Loucy (cell line): ENCODE measurements at regions not wholly inside any gene's neighbourhood (a gene's known extent, or its start where the extent isn't known, plus 50 kb on each side); places are given as distances from the start of the nearest gene placed in this dataset.

Experiments
- EZH2phosphoT487 ChIP-seq: fragments of 200-600 bp; IDR thresholded peaks from 2 replicates; pipeline ENCODE4 v1.6.1; 2018; ENCODE audit warnings: antibody characterized with exemption, mild to moderate bottlenecking, moderate library complexity, borderline replicate concordance
- TF ChIP-seq, protein P1 (sequence below): fragments of 200-600 bp; sonication (generic); conservative IDR thresholded peaks from 2 replicates; pipeline ENCODE4 v1.5.1; 2014; ENCODE audit warnings: mild to moderate bottlenecking, antibody characterized with exemption, low read length

DNA sequence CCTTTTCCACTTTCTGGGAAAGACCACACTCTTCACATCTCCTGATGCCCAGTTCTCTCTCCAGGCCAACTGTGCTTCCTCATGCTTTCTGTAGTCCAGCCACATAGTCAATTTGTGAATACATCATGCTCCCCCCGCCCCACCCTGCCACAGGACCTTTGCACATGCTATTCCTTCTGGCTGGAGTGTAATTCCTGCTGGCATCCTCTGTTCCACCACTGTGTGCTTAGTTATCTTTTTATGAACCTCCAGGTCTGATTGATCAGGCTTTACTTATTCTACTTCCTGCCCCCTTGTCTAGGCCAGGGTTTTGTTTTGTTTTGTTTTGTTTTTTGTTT lies 372.6 kb upstream of the RIOK2 start:
- TF ChIP-seq, protein P1, sequence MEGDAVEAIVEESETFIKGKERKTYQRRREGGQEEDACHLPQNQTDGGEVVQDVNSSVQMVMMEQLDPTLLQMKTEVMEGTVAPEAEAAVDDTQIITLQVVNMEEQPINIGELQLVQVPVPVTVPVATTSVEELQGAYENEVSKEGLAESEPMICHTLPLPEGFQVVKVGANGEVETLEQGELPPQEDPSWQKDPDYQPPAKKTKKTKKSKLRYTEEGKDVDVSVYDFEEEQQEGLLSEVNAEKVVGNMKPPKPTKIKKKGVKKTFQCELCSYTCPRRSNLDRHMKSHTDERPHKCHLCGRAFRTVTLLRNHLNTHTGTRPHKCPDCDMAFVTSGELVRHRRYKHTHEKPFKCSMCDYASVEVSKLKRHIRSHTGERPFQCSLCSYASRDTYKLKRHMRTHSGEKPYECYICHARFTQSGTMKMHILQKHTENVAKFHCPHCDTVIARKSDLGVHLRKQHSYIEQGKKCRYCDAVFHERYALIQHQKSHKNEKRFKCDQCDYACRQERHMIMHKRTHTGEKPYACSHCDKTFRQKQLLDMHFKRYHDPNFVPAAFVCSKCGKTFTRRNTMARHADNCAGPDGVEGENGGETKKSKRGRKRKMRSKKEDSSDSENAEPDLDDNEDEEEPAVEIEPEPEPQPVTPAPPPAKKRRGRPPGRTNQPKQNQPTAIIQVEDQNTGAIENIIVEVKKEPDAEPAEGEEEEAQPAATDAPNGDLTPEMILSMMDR = no peak
- no peak for TF ChIP-seq EZH2phosphoT487
